ENCODE measurements at regions not wholly inside any gene's neighbourhood (a gene's known extent, or its start where the extent isn't known, plus 50 kb on each side); places are given as distances from the start of the nearest gene placed in this dataset.

GRCh38 chr15:25536801-25537611, 98.2 kb upstream of the UBE3A start:
- TF ChIP-seq CTCF (conservative IDR thresholded peaks at IDR 0.05; ENCODE audit: low read depth, low read length) (no peak), EZH2phosphoT487 (IDR thresholded peaks at IDR 0.05; ENCODE audit: borderline replicate concordance, low read length) (no peak), EZH2 (IDR thresholded peaks at IDR 0.05; ENCODE audit: low read length, unreplicated experiment) (no peak)

All from PC-3 (cell line).